Panc1 (cell line): ENCODE measurements at regions not wholly inside any gene's neighbourhood (a gene's known extent, or its start where the extent isn't known, plus 50 kb on each side); places are given as distances from the start of the nearest gene placed in this dataset.

ENCODE experiments used
- ATAC-seq: fragments of 200-7000 bp; cut with Tn5 transposase; 2 replicates; pipeline ENCODE4 v1.9.1; 2020; ENCODE audit warnings: mild to moderate bottlenecking, moderate library complexity
- BruUV-seq: library from RNA; stranded (reverse); fragments of 400-500 nt; replicated peaks from 2 replicates; lab custom pipeline; 2021; lab: Mats Ljungman, UMichigan
- CTCF ChIA-PET: fragments of 300-600 bp; sonication (Branson Sonifier 250); formaldehyde crosslinking; loops from one replicate; lab custom pipeline; 2022; ENCODE audit warnings: antibody characterized with exemption; lab: Charles Lee
- POLR2A ChIA-PET: fragments of 300-600 bp; sonication (Branson Sonifier 250); formaldehyde crosslinking; loops from one replicate; lab custom pipeline; 2022; ENCODE audit warnings: antibody characterized with exemption; lab: Charles Lee
- DNase-seq: peaks from one replicate; pipeline ENCODE4 v3.0.0-alpha.2; 2010; ENCODE audit warnings: low read depth, low spot score
- H3K27ac ChIP-seq: 2 replicates; pipeline ENCODE4 v1.5.1; 2011; ENCODE audit warnings: mild to moderate bottlenecking, low read length, inconsistent platforms
- H3K27me3 ChIP-seq: fragments of 200-500 bp; sonication (Bioruptor generic); 2 replicates; pipeline ENCODE4 v1.6.0; 2014; ENCODE audit warnings: low read length, inconsistent platforms; ENCODE audit not compliant: control insufficient read depth, insufficient read depth
- H3K36me3 ChIP-seq: fragments of 200-500 bp; sonication (Bioruptor generic); 2 replicates; pipeline ENCODE4 v1.5.1; 2014; ENCODE audit warnings: inconsistent platforms, mild to moderate bottlenecking, low read length, moderate library complexity; ENCODE audit not compliant: control insufficient read depth, insufficient read depth
- H3K4me1 ChIP-seq: 2 replicates; pipeline ENCODE4 v1.5.1; 2011; ENCODE audit warnings: inconsistent platforms, mild to moderate bottlenecking, low read length, moderate library complexity; ENCODE audit not compliant: control insufficient read depth, insufficient read depth
- H3K4me3 ChIP-seq, 2 experiments: 2 replicates each; pipeline ENCODE4 v1.5.1; 2011 to 2012; ENCODE audit warnings: low read depth in 2 of 2, low read length in 2 of 2, mild to moderate bottlenecking in 2 of 2, inconsistent platforms in 1 of 2, moderate library complexity in 1 of 2
- H3K9me3 ChIP-seq: fragments of 200-500 bp; sonication (Bioruptor generic); 2 replicates; pipeline ENCODE4 v1.5.1; 2014; ENCODE audit warnings: low read depth, mild to moderate bottlenecking, inconsistent platforms, low read length, moderate library complexity; ENCODE audit not compliant: control insufficient read depth, insufficient read depth
- POLR2AphosphoS5 ChIP-seq: IDR thresholded peaks from 2 replicates; pipeline ENCODE4 v1.6.1; 2012; ENCODE audit warnings: mild to moderate bottlenecking, low read depth, low read length, moderate library complexity
- SIN3A ChIP-seq: IDR thresholded peaks from 2 replicates; pipeline ENCODE4 v1.6.1; 2012; ENCODE audit warnings: low read depth, mild to moderate bottlenecking, low read length, moderate library complexity, borderline replicate concordance; ENCODE audit not compliant: insufficient read depth
- TCF7L2 ChIP-seq: IDR thresholded peaks from 2 replicates; pipeline ENCODE4 v1.6.1; 2011; ENCODE audit warnings: mild to moderate bottlenecking, low read depth, low read length, inconsistent platforms
- in situ Hi-C: cut with HindIII; loops from 2 replicates; pipeline ENCODE4 v1.10.0; 2016; ENCODE audit warnings: low sequenced_read_pairs, low pct_unique_long_range_greater_than_20kb
- intact Hi-C: fragments of 100-400 bp; cut with micrococcal nuclease; formaldehyde crosslinking; loops from one replicate; pipeline ENCODE4 v1.10.0; 2022; ENCODE audit not compliant: unreplicated experiment
- TF ChIP-seq, protein P1 (sequence below): fragments of 450-650 bp; IDR thresholded peaks from 2 replicates; pipeline ENCODE4 v1.5.1; 2017; ENCODE audit warnings: mild to moderate bottlenecking
- TF ChIP-seq, protein P2 (sequence below), 2 experiments: IDR thresholded peaks; 2 replicates each; pipeline ENCODE4 v1.6.1; 2011 to 2012; ENCODE audit warnings: low read depth in 2 of 2, control low read depth in 1 of 2, low read length in 1 of 2, mild to moderate bottlenecking in 1 of 2, moderate library complexity in 1 of 2; ENCODE audit not compliant: insufficient read depth in 1 of 2

DNA sequence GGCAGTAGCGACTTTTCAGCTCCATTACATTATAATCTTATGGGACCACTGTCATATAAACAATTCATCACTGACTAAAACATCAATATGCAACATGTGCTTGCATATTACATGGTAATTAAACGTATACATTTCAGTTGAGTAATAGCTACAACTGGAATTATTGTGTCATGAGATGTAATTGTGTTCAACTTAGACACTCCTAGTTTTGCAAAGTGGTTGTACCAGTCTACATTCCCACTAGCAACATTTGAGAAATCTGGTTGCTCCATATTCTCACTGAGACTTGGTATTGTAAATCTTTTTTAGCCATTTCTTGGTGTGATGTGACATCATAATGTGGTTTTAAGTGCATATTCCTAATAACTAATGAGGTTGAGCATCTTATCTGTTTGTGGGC is 90.0 kb downstream of the CAPZA3 start:
- ATAC-seq (no peak), DNase-seq (no peak)
- CTCF ChIA-PET: interaction anchor here (0.6 kb wide), 1 partner anchor 1097 kb away, joined by 7 read pairs; no protein-coding TSS in a partner anchor
- intact Hi-C loops: no loop called here
- Histone ChIP-seq H3K4me3 (no peak overlapping the region), H3K9me3 (no peaks in the 10 kb centered on the region), H3K36me3 (no peaks in the 10 kb centered on the region), H3K27me3 (no peaks in the 10 kb centered on the region), H3K4me1 (no peaks in the 10 kb centered on the region), H3K27ac (no peak overlapping the region)
- TF ChIP-seq, protein P1, sequence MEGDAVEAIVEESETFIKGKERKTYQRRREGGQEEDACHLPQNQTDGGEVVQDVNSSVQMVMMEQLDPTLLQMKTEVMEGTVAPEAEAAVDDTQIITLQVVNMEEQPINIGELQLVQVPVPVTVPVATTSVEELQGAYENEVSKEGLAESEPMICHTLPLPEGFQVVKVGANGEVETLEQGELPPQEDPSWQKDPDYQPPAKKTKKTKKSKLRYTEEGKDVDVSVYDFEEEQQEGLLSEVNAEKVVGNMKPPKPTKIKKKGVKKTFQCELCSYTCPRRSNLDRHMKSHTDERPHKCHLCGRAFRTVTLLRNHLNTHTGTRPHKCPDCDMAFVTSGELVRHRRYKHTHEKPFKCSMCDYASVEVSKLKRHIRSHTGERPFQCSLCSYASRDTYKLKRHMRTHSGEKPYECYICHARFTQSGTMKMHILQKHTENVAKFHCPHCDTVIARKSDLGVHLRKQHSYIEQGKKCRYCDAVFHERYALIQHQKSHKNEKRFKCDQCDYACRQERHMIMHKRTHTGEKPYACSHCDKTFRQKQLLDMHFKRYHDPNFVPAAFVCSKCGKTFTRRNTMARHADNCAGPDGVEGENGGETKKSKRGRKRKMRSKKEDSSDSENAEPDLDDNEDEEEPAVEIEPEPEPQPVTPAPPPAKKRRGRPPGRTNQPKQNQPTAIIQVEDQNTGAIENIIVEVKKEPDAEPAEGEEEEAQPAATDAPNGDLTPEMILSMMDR: no peak
- no peak for TF ChIP-seq POLR2AphosphoS5
- TF ChIP-seq, protein P2, sequence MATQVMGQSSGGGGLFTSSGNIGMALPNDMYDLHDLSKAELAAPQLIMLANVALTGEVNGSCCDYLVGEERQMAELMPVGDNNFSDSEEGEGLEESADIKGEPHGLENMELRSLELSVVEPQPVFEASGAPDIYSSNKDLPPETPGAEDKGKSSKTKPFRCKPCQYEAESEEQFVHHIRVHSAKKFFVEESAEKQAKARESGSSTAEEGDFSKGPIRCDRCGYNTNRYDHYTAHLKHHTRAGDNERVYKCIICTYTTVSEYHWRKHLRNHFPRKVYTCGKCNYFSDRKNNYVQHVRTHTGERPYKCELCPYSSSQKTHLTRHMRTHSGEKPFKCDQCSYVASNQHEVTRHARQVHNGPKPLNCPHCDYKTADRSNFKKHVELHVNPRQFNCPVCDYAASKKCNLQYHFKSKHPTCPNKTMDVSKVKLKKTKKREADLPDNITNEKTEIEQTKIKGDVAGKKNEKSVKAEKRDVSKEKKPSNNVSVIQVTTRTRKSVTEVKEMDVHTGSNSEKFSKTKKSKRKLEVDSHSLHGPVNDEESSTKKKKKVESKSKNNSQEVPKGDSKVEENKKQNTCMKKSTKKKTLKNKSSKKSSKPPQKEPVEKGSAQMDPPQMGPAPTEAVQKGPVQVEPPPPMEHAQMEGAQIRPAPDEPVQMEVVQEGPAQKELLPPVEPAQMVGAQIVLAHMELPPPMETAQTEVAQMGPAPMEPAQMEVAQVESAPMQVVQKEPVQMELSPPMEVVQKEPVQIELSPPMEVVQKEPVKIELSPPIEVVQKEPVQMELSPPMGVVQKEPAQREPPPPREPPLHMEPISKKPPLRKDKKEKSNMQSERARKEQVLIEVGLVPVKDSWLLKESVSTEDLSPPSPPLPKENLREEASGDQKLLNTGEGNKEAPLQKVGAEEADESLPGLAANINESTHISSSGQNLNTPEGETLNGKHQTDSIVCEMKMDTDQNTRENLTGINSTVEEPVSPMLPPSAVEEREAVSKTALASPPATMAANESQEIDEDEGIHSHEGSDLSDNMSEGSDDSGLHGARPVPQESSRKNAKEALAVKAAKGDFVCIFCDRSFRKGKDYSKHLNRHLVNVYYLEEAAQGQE (IDR thresholded peaks at IDR 0.05; ENCODE audit: insufficient read depth in 1 of 2, low read depth in 2 of 2, low read length in 1 of 2): no peak
- no peak for TF ChIP-seq TCF7L2
- no peak for TF ChIP-seq SIN3A
- POLR2A ChIA-PET: no interaction called here
- no TSS peak for BruUV-seq
- in situ Hi-C loops: no loop called here

GRCh38 chr12:18828483-18828882 is 90.6 kb downstream of the CAPZA3 start:
- H3K27me3 ChIP-seq: no peaks in the 10 kb centered on the region
- BruUV-seq: no TSS peak
- intact Hi-C loops (no loop called here), in situ Hi-C loops (no loop called here)
- no peak for ATAC-seq
- H3K27ac ChIP-seq: no peak overlapping the region
- ChIA-PET POLR2A (no interaction called here), CTCF (no interaction called here)
- H3K4me3 ChIP-seq: no peak overlapping the region
- H3K36me3 ChIP-seq: no peaks in the 10 kb centered on the region
- no peaks in the 10 kb centered on the region for H3K4me1 ChIP-seq
- TF ChIP-seq, protein P1: no peak
- no peak for TF ChIP-seq TCF7L2
- TF ChIP-seq SIN3A: no peak
- no peak for TF ChIP-seq POLR2AphosphoS5
- TF ChIP-seq, protein P2 (IDR thresholded peaks at IDR 0.05; ENCODE audit: insufficient read depth in 1 of 2, low read depth in 2 of 2, low read length in 1 of 2): no peak
- DNase-seq: no peak
- H3K9me3 ChIP-seq: no peaks in the 10 kb centered on the region
